ENCODE measurements at regions not wholly inside any gene's neighbourhood (a gene's known extent, or its start where the extent isn't known, plus 50 kb on each side); places are given as distances from the start of the nearest gene placed in this dataset.
"Not testable (repeated sequence)": the region's sequence is repeated elsewhere in the genome, so short reads cannot be mapped to it uniquely, and the experiment has no call there.

DNA sequence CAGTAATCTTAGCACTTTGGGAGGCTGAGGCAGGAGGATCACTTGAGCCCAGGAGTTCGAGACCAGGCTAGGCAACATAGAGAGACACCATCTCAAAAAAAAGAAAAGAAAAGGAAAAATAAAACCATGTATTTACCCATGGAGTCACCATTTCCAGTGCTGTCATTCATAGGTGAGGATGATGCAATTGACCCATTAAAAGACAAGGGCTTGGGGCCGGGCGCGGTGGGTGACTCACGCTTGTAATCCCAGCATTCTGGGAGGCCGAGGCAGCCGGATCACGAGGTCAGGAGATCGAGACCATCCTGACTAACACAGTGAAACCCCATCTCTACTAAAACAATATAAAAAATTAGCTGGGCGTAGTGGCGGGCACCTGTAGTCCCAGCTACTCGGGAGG, 82.6 kb upstream of the RUBCNL start:
- not testable (repeated sequence) for TF ChIP-seq EZH2 (IDR thresholded peaks at IDR 0.05; ENCODE audit: borderline replicate concordance, low read length); CTCF (conservative IDR thresholded peaks at IDR 0.05 in 1 of 2, IDR thresholded peaks at IDR 0.05 in 1 of 2; ENCODE audit: extremely low read depth in 1 of 2, insufficient read depth in 1 of 2, low read depth in 1 of 2, low read length in 2 of 2)

All from mammary epithelial cell (primary cell).